Mucosa of descending colon (tissue), 3 donors: ENCODE measurements at regions not wholly inside any gene's neighbourhood (a gene's known extent, or its start where the extent isn't known, plus 50 kb on each side); places are given as distances from the start of the nearest gene placed in this dataset.

Experiments used
- ATAC-seq: fragments of 200-7000 bp; cut with Tn5 transposase; one replicate; pipeline ENCODE4 v1.9.1; 2020; ENCODE audit warnings: mild to moderate bottlenecking, moderate library complexity
- DNase-seq, 3 donors: peaks; one replicate each; pipeline ENCODE4 v3.0.0-alpha.2; 2020
- H3K36me3 ChIP-seq: fragments of 200-600 bp; one replicate; pipeline ENCODE4 v1.8.0; 2021; ENCODE audit warnings: low read depth, mild to moderate bottlenecking
- H3K4me1 ChIP-seq: fragments of 200-600 bp; one replicate; pipeline ENCODE4 v1.8.0; 2021; ENCODE audit warnings: low read depth, mild to moderate bottlenecking
- H3K4me3 ChIP-seq: fragments of 200-600 bp; one replicate; pipeline ENCODE4 v1.8.0; 2021; ENCODE audit warnings: mild to moderate bottlenecking
- H3K9me3 ChIP-seq: fragments of 200-600 bp; one replicate; pipeline ENCODE4 v1.8.0; 2021; ENCODE audit warnings: mild to moderate bottlenecking
- CTCF ChIP-seq: fragments of 200-600 bp; IDR thresholded peaks from one replicate; pipeline ENCODE4 v1.8.0; 2022; ENCODE audit warnings: antibody characterized with exemption, mild to moderate bottlenecking
- intact Hi-C, 2 donors: fragments of 100-400 bp; cut with DNase I in 1 of 2; cut with micrococcal nuclease in 1 of 2; formaldehyde crosslinking; loops; one replicate each; pipeline versions ENCODE4 v1.11.0 to v1.11.1; 2022; cut with DNase I, micrococcal nuclease
- donor health status: DM: no; HTN: no; CAD: no; lungs with moderate emphysema.
- donor health status: DM: no; HTN: no; CAD: no.
- donor health status: DM: no; HTN: yes; CAD: no.

GRCh38 chr2:144333143-144333555, 186.8 kb downstream of the ZEB2 start:
- TF ChIP-seq CTCF, result no peak
- Histone ChIP-seq H3K4me3 (no peak overlapping the region), H3K4me1 (peaks cover 4% of the 10 kb centered on the region), H3K36me3 (no peaks in the 10 kb centered on the region), H3K9me3 (no peaks in the 10 kb centered on the region)
- intact Hi-C loops, result loop anchor here in 1 of 2 donors (10.0 kb wide), 1 partner anchor 648 kb away; no protein-coding TSS in a partner anchor
- DNase-seq (no peak), ATAC-seq (no peak)

GRCh38 chr2:144332356-144333142, 187.4 kb downstream of the ZEB2 start:
- DNase-seq (peak; percentile 88 to 94 (median 90)), ATAC-seq (peak; percentile 96)
- H3K9me3 ChIP-seq, result no peaks in the 10 kb centered on the region
- H3K4me1 ChIP-seq, result peaks cover 4% of the 10 kb centered on the region
- H3K4me3 ChIP-seq, result peak overlapping the region; percentile 39
- TF ChIP-seq CTCF, result no peak
- intact Hi-C loops, result loop anchor here in 1 of 2 donors (10.0 kb wide), 1 partner anchor 648 kb away; no protein-coding TSS in a partner anchor
- H3K36me3 ChIP-seq, result no peaks in the 10 kb centered on the region

- peaks cover 4% of the 10 kb centered on the region for H3K4me1 ChIP-seq
- H3K4me3 ChIP-seq, result peak overlapping the region; percentile 39
- no peaks in the 10 kb centered on the region for H3K9me3 ChIP-seq
- ATAC-seq (peak; percentile 83), DNase-seq (peak; percentile 70 to 84 (median 83))
- TF ChIP-seq CTCF, result no peak
- intact Hi-C loops, result loop anchor here in 1 of 2 donors (10.0 kb wide), 1 partner anchor 647 kb away; no protein-coding TSS in a partner anchor
- H3K36me3 ChIP-seq, result no peaks in the 10 kb centered on the region
These were observed 188.1 kb downstream of the ZEB2 start for GRCh38 chr2:144331674-144332355.

- TF ChIP-seq CTCF, result no peak
- Histone ChIP-seq H3K9me3 (no peaks in the 10 kb centered on the region), H3K4me3 (peak overlapping the region; percentile 39), H3K4me1 (peaks cover 4% of the 10 kb centered on the region), H3K36me3 (no peaks in the 10 kb centered on the region)
- intact Hi-C loops, result loop anchor here in 1 of 2 donors (10.0 kb wide), 1 partner anchor 646 kb away; no protein-coding TSS in a partner anchor
- DNase-seq (peak in 1 of 3 donors; percentile 14), ATAC-seq (no peak)
These were observed 188.8 kb downstream of the ZEB2 start for GRCh38 chr2:144330951-144331673.

- no peak for DNase-seq
- peaks cover 4% of the 10 kb centered on the region for H3K4me1 ChIP-seq
- H3K4me3 ChIP-seq, result no peak overlapping the region
- no peaks in the 10 kb centered on the region for H3K36me3 ChIP-seq
- no peak for ATAC-seq
- no peak for TF ChIP-seq CTCF
- H3K9me3 ChIP-seq, result no peaks in the 10 kb centered on the region
- intact Hi-C loops, result no loop called here
These were observed 190.4 kb downstream of the ZEB2 start for GRCh38 chr2:144329472-144329871.
